Endothelial cell of umbilical vein (primary cell): ENCODE measurements at regions not wholly inside any gene's neighbourhood (a gene's known extent, or its start where the extent isn't known, plus 50 kb on each side); places are given as distances from the start of the nearest gene placed in this dataset.

Source experiments
- CTCF ChIP-seq, 2 donors: IDR thresholded peaks; 1 replicate in 1 of 2; 2 replicates in 1 of 2; pipeline ENCODE4 v1.5.1; 2011; ENCODE audit warnings: low read length in 2 of 2, mild to moderate bottlenecking in 2 of 2, moderate library complexity in 2 of 2, control low read depth in 1 of 2, inconsistent platforms in 1 of 2, low read depth in 1 of 2; ENCODE audit not compliant: insufficient read depth in 1 of 2; ENCODE audit errors: extremely low read depth in 1 of 2
- POLR2A ChIP-seq: IDR thresholded peaks from 2 replicates; pipeline ENCODE4 v1.6.1; 2012; ENCODE audit warnings: low read depth, mild to moderate bottlenecking, control low read depth, low read length

DNA sequence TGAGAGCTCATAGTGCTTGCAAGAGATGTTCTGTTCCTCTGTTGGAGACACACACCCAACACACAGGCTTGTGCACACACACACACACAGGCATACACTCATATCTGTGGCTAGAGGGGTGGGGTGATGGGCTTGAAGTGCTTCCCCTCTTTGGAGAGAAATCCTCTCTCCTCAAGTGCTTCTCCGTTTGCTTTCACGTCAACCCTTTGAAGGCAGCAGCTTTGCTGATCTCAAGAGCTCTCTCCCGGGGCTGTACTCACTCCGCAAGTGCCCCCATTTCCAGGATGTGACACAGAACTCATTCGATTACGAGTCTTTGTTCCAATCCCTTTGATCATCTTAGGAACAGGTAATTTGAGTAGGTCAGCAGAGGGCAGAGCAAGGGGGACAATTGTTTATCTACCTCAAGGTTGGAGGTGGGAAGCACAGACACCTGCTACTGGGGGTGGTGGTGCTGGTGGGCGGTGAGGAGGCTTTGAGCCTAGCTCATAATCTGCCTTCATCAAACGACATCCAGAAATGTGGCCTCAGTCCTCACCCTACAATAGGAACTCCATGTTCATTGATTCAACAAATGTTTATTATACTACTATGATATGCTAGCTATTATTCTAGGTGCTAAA, 529.8 kb upstream of the CADM1 start:
- TF ChIP-seq POLR2A = no peak
- TF ChIP-seq CTCF (IDR thresholded peaks at IDR 0.05; ENCODE audit: extremely low read depth in 1 of 2, insufficient read depth in 1 of 2, low read depth in 1 of 2, low read length in 2 of 2) = no peak
